22Rv1 (cell line): ENCODE measurements at regions not wholly inside any gene's neighbourhood (a gene's known extent, or its start where the extent isn't known, plus 50 kb on each side); places are given as distances from the start of the nearest gene placed in this dataset.

Experiments
- H3K27ac ChIP-seq: fragments of 450-650 bp; 2 replicates; pipeline ENCODE4 v1.5.1; 2017
- CTCF ChIP-seq: fragments of 450-650 bp; IDR thresholded peaks from 2 replicates; pipeline ENCODE4 v1.5.1; 2017; ENCODE audit warnings: mild to moderate bottlenecking
- ZFX ChIP-seq: fragments of 450-650 bp; IDR thresholded peaks from 2 replicates; pipeline ENCODE4 v1.6.1; 2017; ENCODE audit warnings: antibody characterized with exemption, borderline replicate concordance

DNA sequence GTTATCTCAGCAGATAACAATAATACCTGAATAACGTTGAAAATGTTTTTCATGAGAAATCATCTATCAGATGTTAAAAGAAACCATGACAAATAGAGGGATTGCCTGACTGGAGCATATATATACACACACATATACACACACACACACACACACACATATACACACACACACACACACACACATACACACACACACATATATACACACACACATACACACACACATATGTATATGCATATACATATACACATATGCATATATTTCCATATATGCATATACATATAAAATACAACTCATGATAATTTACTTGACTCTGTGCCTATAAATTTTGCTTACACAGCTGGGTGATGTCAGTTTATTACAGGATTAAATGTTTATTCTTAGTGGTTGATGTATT, 847.3 kb upstream of the ADAMTS5 start:
- TF ChIP-seq ZFX (no peak), CTCF (no peak)

GRCh38 chr21:27813750-27814149, 846.9 kb upstream of the ADAMTS5 start:
- no peak overlapping the region for H3K27ac ChIP-seq
- no peak for TF ChIP-seq CTCF

More for the DNA sequence above, 847.3 kb upstream of the ADAMTS5 start:
- no peak overlapping the region for H3K27ac ChIP-seq

DNA sequence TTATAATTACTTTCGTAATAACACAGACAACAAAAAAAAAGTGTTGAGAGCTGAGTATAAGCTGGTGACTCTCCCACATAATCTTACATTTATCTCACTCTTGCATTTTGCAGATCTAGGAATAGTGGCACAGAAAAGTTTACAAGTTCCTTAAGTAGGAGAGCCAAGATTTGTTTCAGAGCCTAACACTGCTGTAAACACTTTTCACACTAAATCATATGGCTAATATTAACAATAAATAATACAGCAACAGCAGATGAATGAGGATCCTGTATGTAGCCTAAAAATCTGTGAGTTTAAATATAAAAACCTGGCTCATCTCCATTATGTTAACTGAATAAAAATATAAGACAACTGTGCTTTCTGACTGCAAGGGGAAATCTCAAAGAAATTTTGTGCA, 846.5 kb upstream of the ADAMTS5 start:
- H3K27ac ChIP-seq = no peak overlapping the region
- TF ChIP-seq ZFX (no peak), CTCF (no peak)

GRCh38 chr21:27812279-27812678, 845.4 kb upstream of the ADAMTS5 start:
- TF ChIP-seq CTCF (no peak), ZFX (no peak)
- H3K27ac ChIP-seq = no peak overlapping the region

- no peak overlapping the region for H3K27ac ChIP-seq
- TF ChIP-seq ZFX (no peak), CTCF (no peak)
These were observed 842.0 kb upstream of the ADAMTS5 start for GRCh38 chr21:27808923-27809322.

GRCh38 chr21:27807596-27807995, 840.7 kb upstream of the ADAMTS5 start:
- no peak overlapping the region for H3K27ac ChIP-seq
- no peak for TF ChIP-seq ZFX
- TF ChIP-seq CTCF = no peak

GRCh38 chr21:27806281-27806680, 839.4 kb upstream of the ADAMTS5 start:
- no peak overlapping the region for H3K27ac ChIP-seq
- TF ChIP-seq ZFX (no peak), CTCF (no peak)
